ENCODE measurements at regions not wholly inside any gene's neighbourhood (a gene's known extent, or its start where the extent isn't known, plus 50 kb on each side); places are given as distances from the start of the nearest gene placed in this dataset.
"Not testable (repeated sequence)": the region's sequence is repeated elsewhere in the genome, so short reads cannot be mapped to it uniquely, and the experiment has no call there.

DNA sequence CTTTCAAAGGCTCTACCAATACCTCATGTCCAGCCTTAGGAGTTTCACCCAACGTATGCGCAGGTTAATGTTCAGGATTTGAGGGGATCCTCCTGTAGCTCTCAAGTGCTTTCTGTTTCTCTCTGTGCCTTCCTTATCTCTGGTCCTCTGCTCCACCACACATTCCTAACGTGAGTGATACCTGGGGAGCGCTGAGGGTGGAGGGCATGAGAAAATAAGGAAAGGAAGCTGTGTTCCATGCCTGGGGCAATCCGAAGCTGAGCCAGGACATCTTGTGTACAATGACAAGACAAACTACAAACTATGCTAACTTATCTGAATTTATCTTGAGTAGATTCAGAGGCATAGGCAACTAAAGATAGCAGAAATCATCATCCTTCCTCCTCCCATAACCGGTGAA lies 136.4 kb downstream of the SST start:
- DNase-seq, result no peak

DNA sequence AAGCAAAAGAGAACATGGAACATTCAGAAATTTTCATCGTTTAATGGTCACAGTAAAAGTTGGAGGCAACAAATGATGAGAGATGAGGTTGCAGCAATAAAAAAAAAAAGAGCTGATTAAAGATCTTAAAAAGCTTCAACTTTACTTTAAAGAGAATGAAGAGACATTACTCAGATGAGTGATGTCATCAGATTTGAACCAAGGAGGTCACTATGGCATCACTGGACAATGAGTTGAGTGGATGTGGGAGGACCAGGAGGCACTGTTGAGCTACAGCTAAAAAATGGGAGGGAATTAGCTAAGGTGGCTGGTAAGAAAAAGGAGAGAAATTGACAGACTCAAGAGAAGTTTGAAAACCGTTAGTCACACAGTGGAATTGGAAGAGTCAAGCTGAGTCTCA lies 138.4 kb downstream of the SST start:
- no peak for DNase-seq

DNA sequence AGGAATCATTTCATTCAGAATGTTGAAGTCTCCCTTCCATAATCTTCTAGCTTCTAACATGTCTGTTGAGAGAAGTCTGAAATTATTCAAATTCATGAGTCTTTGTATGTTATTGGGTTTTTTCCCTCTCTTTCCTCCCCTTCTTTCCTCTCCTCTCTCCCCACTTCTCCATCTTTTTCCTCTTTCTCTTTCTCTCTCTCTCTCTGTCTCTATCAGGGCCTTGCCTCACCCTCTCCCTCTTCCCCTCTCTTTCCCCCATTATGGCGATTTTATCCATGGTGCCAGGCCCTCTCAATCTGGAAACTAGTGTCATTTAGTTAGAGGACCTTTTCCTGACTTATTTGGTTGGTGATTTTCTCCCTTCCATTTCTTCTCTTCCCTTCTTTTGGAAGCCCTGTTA lies 147.3 kb downstream of the SST start:
- no peak for DNase-seq

DNA sequence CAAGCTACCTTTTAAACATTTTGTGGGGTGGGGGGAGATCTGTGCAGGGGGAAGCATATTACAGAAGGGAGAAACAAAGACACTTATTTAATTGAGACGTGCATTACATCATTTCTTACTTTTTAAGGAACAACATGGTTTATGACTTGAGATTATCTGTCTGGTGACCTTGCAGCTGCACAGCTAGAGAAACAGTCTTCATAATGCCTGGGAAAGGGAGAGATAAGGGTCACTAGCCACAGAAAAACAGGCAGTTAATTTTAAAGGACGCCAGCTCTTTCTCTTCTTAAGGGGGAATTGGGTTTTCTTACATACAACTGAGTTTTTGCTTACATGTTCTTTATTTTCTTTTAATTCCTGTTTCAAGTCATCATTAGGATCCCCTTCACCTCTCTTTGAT lies 147.9 kb downstream of the SST start:
- no peak for DNase-seq

DNA sequence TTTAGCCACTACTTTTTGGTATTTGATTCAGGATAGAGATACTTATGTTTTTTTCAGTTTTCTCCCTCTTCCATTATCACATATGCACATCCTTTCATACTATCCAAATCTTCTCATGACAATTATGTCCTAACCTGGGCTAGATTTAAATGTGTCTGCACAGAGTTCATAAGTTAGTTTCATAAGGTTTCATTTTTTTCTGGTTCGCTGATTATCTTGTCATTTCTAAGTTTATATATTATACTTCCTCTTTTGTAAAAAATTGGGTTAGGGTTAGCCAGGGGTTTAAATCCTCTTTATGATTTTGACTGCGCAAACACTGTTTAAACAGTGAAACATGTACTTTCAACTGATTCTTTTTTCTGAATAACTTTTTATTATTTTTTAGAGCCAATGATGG lies 148.6 kb downstream of the SST start:
- no peak for DNase-seq

DNA sequence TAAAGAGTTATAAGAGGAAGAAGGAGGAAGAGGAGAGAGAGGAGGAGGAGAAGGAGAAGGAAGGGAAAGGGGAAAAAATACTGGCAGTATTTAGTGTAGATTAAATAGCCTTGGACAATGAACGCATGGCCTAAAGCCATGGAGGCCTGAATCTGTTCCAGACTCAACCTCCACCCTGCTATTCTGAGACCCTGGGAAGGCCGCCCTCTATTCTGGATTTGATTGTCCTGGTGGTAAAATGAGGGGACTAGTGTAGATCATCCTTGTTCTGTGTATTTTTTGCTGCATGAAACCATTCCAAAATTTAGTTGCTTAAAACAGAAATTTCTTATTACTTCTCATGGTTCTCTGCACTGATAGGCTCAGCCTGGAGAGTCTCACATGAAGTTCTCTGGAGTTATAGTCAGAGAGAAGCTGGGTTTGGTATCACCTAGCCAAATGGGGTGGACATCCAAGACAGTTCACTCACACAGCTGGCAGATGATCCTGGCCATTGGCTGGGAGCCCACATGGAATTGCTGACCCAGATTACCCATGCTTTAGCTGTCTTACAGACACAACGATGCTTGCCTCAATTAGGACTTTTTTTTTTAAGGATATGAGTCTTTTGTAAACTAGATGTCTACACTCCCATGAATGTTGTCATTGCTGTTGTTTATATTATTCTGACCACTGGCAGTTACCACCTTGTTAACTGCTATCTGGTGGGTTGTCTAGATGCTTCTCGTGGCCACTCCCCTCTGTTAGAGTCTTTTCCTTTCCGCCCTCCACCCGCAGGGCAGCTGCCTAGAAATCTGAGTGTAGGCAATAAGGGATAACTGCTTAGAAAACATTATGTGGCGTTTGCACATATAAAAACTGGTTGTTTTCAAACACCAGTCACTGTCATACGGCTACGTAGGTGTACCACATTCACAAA lies 149.9 kb downstream of the SST start:
- no peak for DNase-seq

DNA sequence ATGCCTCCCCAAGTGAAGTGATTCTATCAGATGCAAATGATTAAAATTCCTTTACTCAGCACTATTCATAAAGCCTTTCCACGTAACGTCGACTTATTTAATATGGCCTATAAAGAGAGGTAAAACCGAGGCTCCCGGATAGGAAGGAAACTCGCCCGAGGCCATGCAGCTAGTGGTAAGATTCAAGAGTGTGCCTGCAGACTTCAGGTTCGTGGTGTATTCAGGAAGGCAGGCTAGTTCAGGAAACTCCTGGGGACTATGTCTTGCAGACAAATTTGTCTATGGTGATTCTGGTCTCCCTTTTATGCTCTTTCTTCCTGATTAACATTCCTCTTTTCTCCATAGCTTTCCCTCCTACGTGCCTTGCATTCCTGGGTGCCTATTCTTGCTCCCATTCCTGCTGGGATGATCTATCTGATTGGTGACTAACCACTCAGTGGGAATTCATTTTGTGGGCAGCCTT lies 150.7 kb downstream of the SST start:
- DNase-seq, result no peak

DNA sequence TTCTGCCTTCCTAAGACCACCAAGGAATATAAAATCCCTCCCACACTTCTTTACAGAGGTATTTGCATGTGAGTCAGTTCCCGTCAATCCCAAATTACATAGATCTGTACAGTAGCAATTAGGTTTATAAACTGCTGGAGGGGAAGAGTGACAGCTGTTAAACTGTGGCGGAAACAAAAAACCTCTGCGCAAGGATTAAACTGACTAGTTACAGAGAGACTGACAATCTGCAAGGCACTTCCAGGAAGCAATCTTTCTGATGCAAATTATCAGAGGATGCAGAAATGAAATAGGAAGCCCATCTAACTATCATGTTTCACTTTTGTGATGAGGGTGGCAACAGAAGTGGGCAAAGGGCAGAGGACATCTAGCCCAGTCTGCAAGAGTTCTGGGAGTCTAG lies 150.4 kb downstream of the RTP4 start:
- no peak for DNase-seq

DNA sequence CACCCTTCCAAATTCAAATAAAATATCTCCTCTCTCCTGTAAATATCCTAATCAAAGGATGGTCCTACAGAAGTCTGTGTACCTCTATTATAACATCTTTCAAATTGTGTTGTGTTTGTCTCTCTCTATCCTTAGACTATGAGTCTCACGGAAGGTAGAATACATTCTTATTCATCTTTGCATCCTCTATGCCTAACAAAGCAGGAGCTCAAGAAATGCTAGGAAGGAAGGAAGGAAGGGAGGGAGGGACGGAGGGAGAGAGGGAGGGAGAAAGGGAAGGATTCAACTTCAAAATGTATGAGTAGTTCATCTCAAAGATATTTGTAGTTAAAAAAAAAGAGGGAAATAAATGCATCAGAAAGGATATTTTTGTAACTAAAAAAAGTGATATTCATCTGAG lies 150.0 kb downstream of the RTP4 start:
- DNase-seq, result no peak

DNA sequence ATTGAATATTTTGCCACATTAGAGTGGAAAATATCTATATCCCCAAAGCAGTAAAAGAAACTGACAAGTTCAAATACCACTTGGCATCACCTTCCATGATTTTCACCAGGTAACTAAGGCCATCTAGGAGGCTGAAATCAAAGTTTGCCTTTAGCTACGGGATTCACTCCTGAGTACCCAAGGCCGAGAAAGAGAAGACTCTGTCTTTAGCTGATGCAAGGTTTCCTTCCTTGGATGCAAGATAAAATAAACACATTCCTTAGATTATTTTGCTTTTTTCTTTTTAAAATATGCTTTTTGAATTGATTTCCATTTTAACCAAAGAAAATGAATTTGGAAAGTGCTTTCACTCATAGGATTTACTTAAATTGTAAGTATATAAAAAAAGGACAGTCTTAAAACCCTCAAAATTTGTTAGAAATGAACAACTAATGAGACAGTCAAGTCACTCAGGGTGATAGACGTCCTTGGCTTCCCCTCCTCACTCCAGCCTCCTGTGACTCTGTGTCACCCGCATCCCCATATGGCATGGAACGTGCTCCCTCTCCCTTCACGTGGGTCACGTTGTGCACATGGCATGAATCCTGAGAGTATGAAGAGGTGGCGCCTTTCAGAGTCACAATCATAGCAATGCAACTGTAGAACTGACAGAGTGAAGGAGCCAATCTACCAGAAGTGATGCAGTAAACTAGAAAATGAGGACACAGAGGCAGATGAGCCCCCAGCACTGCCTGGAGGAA lies 148.4 kb downstream of the RTP4 start:
- DNase-seq, result no peak

DNA sequence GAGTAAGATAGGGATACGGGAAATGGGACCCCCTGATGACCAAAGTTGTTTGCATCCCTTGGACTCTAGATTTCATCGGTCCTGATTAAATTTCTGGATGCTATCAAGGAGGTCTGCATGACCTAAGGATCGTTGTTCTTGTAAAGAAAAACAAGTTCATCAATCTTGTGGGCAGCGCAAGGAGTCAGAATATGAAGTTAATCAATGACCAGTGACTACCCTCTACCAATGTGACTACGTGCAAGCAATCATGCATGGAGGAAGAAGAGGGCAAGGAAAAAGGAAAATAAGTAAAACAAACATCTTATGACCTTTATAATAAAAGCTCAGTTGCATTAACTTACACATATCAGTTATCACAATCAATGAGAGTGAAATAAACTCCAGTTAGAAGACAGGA lies 139.7 kb downstream of the RTP4 start:
- DNase-seq, result no peak

DNA sequence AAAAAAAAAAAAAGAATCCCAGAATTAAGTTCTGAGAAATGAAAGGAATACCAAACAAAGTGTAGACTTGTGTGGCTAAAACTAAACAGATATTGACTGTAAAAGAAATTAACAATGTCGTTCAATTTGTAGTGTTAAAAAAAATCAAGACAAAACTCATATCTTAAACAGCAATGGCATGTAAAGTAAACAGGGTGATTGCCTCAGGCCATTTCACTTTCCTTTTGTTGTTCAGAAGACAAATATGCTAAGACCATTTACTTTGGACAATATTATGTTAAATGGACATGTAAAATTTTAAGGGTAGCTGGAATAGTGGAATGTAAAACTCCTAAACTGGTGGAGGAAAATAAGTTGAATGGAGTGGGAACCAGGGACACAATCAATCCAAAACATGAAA lies 139.1 kb downstream of the RTP4 start:
- no peak for DNase-seq

DNA sequence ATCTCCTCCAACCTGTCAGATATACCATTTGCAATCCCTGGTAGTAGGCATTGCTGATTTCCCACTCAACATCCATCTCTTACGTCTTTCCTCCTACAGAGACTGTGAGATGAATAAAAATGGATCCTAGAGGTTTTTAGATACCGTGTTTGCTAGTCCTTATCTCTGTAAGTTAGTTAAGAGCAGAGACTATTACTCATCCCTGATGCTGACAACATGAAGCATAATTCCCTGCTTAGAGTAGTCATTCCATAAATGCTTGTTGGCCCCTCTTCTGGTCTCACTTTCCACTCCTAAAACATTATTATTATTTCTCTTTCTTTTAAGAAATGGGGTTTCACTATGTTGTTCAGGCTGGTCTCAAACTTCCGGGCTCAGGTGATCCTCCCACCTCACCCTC lies 136.2 kb downstream of the RTP4 start:
- no peak for DNase-seq

DNA sequence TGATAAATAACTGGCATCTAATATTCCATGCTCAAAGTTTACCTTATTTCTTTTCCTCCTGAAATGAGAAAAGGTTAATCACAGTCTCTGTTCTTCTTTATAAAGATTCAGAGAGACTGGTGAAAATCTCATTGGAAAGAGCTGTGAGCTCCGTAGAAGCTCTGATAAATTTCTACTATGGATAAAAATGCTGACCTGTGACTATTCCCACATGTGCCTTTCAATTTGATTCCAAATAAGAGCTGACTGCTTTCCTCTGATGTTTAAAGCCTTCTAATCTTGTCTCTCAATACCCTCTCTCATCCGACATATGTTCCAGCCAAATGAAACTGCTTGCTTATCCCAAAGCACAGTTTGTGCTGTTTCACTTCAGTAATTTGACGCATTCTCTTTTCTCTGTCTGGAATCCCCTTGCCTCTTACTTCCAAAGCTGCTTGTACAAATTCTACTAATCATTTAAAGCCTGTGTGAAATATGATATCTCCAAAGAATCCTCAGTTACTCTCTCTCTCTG lies 130.1 kb downstream of the RTP4 start:
- DNase-seq, result no peak

DNA sequence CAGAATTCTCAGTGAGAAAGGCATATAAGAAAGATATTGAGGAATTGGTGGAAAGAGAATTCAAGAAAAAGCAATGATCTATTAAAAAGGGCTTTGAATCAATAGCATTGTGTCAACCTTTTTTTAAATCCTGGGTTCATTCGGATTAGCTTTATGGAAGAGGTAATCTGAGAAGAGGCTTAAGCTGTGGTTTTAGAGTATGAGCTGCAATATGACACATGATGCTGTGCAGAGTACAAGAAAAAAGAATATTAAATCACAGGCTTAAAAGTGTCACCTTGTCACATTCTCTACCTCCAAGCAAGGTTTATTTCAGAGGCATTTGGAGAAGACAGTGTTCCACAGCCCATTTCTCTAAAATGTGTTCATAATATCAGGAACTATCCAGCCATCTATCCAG lies 128.9 kb downstream of the RTP4 start:
- no peak for DNase-seq

DNA sequence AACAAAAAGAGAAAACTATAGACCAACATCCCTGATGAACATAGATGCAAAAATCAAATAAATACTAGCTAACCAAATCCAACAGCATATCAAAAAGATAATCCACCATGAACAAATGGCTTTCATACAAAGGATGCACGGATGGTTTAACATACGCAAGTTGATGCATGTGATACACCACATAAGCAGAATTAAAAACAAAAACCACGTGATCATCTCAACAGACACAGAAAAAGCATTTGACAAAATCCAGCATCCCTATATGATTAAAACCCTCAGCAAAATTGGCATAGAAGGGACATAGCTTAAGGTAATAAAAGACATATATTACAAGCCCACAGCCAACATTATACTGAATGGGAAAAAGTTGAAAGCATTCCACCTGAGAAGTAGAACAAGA lies 125.9 kb downstream of the RTP4 start:
- DNase-seq, result not testable (repeated sequence)

DNA sequence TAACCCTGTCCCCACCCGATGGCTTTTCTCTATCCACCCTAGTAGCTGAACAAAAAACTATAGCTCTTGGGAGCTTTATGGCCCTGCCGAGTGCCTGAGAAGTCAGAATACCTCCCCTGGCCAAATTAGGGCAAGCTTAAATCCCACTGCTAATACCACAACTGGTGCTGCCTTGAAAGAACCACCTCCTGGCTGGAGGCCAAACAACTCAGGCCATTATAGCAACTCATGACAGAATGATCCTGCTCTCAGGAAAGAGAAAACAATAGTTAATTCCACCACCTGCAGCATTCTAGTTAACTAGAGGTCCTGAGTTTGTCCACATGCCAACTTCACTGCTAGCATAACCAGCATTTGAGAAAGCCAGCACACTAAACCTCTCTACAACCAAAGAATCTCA lies 123.2 kb downstream of the RTP4 start:
- no peak for DNase-seq

DNA sequence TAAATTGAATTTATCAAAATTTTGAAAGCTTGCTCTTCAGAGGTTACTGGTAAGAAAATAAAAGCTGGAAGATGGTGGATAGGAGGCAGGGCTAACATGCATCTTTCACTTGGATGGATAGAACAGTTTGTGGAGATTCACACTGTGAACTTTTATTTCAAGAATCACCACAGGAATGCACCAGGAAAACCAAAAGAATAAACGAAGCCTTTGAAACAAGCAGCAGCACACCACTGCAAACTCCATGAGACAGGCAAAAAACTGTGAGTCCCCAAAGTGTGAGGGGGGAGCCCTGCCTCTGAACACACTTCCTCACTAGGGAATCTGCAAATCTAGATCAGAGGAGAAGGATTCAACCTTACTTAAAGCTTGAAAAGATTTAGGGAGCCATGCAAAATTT lies 122.2 kb downstream of the RTP4 start:
- no peak for DNase-seq

DNA sequence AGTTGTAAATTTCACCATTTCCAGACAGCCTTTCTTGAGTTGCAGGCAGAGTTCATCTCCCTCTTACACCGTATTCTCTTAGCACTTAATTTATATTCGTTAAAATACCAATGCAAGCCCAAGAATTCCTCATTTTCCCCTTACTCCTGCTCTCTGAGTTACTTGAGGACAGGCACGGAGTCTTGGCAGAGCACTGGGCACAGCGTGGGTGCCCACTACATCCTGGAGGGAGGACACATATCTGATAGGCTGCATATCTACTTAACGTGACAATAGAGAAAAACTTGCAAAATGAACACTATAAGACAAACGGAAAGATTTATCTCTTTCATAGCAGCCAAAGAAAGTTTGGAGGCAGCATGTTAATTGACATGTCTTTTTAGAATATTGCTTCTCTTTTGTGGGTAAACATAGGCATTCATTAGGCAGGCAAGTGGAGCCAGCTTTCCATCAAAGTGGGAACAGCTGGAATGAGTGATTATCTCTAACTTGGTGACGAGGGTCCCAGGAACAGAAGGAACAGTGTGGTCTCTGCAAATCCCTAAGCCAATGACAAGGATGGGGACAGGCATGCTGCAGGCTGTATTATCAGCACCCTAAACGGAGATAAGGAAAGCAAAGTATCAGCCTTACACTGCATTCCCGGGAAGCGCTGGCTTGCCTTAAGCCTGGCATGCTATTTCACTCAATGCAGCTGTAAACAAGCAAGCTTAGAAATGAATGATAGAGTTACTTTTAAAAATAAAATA lies 116.5 kb downstream of the RTP4 start:
- no peak for DNase-seq

DNA sequence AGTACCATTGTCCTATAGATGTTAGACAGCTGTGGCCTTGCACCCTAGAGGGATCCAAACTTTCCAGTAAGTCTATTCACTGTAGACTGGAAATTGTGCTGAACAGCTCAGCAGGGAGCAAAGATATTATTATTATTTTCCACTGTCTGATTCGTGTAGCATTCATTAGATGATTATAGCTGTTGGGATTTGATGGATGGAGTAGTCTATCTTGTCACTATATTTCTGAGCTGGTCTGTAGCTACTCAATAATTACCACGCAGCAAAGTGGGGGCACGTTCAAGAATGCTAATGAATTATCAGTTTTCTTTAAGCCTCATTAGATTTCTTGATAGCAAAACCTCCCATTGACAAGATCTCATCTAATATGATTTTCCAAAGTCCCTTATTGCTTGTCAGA lies 113.2 kb downstream of the RTP4 start:
- DNase-seq, result no peak

DNA sequence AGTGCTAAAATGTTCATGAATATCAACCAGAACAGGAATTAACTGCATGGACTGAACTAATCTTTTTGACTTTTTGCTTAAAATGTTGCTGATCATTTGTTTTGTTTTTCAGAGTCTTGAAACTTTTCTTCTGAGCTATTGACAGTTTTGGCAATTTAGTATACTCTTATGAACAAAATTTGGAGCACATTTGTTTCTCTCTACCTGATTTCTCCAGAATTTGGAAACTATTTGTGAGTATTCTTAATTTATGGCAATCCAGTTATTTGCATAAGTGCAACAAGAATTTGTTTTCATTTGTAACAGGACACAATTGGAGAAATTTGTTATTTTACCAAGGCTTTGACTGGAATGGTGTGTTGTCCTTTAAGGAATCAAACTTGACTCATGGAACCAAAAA lies 107.4 kb downstream of the RTP4 start:
- not testable (repeated sequence) for DNase-seq

DNA sequence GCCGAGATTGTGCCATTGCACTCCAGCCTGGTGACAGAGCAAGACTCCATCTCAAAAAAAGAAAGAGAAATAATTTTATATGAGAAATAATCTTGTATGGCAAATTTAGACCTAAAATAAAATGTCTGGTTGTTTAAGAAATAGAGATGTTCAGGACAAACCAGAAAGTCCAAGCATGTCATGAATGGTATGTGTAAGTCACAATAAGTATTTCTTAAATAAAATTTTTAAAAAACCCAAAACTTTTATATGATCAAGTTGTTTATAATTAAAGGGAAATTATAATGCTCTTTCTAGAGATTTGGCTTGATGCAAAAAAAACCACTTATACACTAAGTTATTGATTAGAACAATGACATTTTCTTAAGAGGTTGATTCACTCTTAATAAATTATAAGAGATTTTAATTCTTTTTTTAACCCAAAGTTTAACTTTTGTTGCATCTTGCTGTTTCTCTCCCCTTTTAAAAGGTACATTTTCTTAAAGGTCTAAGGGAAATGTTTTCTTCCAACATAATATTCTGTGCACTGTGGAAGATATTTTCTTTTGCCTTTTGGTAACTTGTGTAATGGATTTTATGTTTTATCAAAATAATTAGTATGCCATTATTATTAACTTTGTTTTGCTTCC lies 105.7 kb downstream of the RTP4 start:
- DNase-seq, result no peak

DNA sequence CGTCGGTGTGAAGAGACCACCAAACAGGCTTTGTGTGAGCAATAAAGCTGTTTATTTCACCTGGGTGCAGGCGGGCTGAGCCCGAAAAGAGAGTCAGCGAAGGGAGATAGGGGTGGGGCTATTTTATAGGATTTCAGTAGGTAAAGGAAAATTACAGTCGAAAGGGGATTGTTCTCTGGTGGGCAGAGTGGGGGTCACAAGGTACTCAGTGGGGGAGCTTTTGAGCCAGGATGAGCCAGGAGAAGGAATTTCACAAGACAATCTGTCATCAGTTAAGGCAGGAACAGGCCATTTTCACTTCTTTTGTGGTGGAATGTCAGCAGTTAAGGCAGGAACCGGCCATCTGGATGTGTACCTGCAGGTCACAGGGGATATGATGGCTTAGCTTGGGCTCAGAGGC lies 98.1 kb downstream of the RTP4 start:
- DNase-seq, result not testable (repeated sequence)
